Neuronal stem cell (in vitro differentiated cells): ENCODE measurements at regions not wholly inside any gene's neighbourhood (a gene's known extent, or its start where the extent isn't known, plus 50 kb on each side); places are given as distances from the start of the nearest gene placed in this dataset.
A peak's percentile ranks its signal among the peaks of the same experiment; 100 is the strongest.

ENCODE experiments used
- DNase-seq: peaks from one replicate; pipeline ENCODE4 v3.0.0-alpha.2; 2013; ENCODE audit warnings: low spot score
- H2AFZ ChIP-seq: one replicate; pipeline ENCODE4 v1.6.1; 2013; ENCODE audit warnings: mild to moderate bottlenecking, low read length, inconsistent platforms
- H2AK5ac ChIP-seq: 2 replicates; pipeline ENCODE4 v1.6.1; 2013; ENCODE audit warnings: low read depth, mild to moderate bottlenecking, inconsistent platforms, low read length, moderate library complexity, mixed read lengths
- H2BK120ac ChIP-seq: 2 replicates; pipeline ENCODE4 v1.6.1; 2013; ENCODE audit warnings: low read depth, mild to moderate bottlenecking, inconsistent platforms, low read length, moderate library complexity, mixed read lengths
- H2BK12ac ChIP-seq: one replicate; pipeline ENCODE4 v1.6.1; 2013; ENCODE audit warnings: low read length, inconsistent platforms
- H2BK15ac ChIP-seq: 2 replicates; pipeline ENCODE4 v1.6.1; 2013; ENCODE audit warnings: mild to moderate bottlenecking, low read length, inconsistent platforms, mixed read lengths
- H2BK5ac ChIP-seq: one replicate; pipeline ENCODE4 v1.6.1; 2013; ENCODE audit warnings: inconsistent platforms, mild to moderate bottlenecking, low read length, moderate library complexity
- H3K14ac ChIP-seq: one replicate; pipeline ENCODE4 v1.6.1; 2013; ENCODE audit warnings: low read length, inconsistent platforms
- H3K18ac ChIP-seq: 2 replicates; pipeline ENCODE4 v1.6.1; 2013; ENCODE audit warnings: low read length, inconsistent platforms
- H3K23ac ChIP-seq: 2 replicates; pipeline ENCODE4 v1.6.1; 2013; ENCODE audit warnings: low read depth, mild to moderate bottlenecking, mixed read lengths, low read length, inconsistent platforms; ENCODE audit not compliant: poor library complexity
- H3K27ac ChIP-seq: replicated peaks from 3 replicates; pipeline ENCODE4 v1.5.1; 2013; ENCODE audit warnings: low read length, inconsistent platforms
- H3K27me3 ChIP-seq, 3 experiments: 2 replicates each; pipeline ENCODE4 v1.6.1; 2013; ENCODE audit warnings: low read length in 3 of 3, mild to moderate bottlenecking in 2 of 3, inconsistent platforms in 1 of 3, low read depth in 1 of 3, mixed read lengths in 1 of 3, moderate library complexity in 1 of 3; ENCODE audit not compliant: control insufficient read depth in 3 of 3, insufficient read depth in 3 of 3
- H3K36me3 ChIP-seq, 2 donors: replicated peaks in 1 of 2; 2 replicates each; pipeline ENCODE4 v1.6.1; 2013; ENCODE audit warnings: low read length in 2 of 2; ENCODE audit not compliant: control insufficient read depth in 2 of 2, insufficient read depth in 2 of 2
- H3K4ac ChIP-seq: 2 replicates; pipeline ENCODE4 v1.6.1; 2013; ENCODE audit warnings: inconsistent platforms, mild to moderate bottlenecking, low read length, moderate library complexity
- H3K4me1 ChIP-seq, 2 donors: 1 replicate in 1 of 2; 2 replicates in 1 of 2; pipeline ENCODE4 v1.6.1; 2013; ENCODE audit warnings: low read length in 2 of 2, low read depth in 1 of 2; ENCODE audit not compliant: control insufficient read depth in 2 of 2, insufficient read depth in 1 of 2
- H3K4me2 ChIP-seq: one replicate; pipeline ENCODE4 v1.6.1; 2013; ENCODE audit warnings: mild to moderate bottlenecking, low read length, inconsistent platforms; ENCODE audit not compliant: insufficient read depth, poor library complexity, severe bottlenecking
- H3K4me3 ChIP-seq, 2 donors: 2 replicates each; pipeline ENCODE4 v1.5.1; 2013; ENCODE audit warnings: low read length in 2 of 2, mild to moderate bottlenecking in 2 of 2, inconsistent platforms in 1 of 2, moderate library complexity in 1 of 2
- H3K79me1 ChIP-seq: one replicate; pipeline ENCODE4 v1.6.1; 2013; ENCODE audit warnings: low read depth, mild to moderate bottlenecking, inconsistent platforms, low read length, moderate library complexity
- H3K9ac ChIP-seq: one replicate; pipeline ENCODE4 v1.6.1; 2013; ENCODE audit warnings: mild to moderate bottlenecking, low read depth, low read length, inconsistent platforms; ENCODE audit not compliant: poor library complexity
- H3K9me3 ChIP-seq, 2 donors: replicated peaks in 1 of 2; 2 replicates each; pipeline versions ENCODE3 to v1.6.1; 2013; ENCODE audit warnings: low read length in 2 of 2, mild to moderate bottlenecking in 2 of 2, inconsistent platforms in 1 of 2, low read depth in 1 of 2, mixed read lengths in 1 of 2, moderate library complexity in 1 of 2; ENCODE audit not compliant: control insufficient read depth in 2 of 2, insufficient read depth in 1 of 2
- H4K8ac ChIP-seq: one replicate; pipeline ENCODE4 v1.6.1; 2013; ENCODE audit warnings: low read depth, mild to moderate bottlenecking, inconsistent platforms, low read length, moderate library complexity
- H4K91ac ChIP-seq: one replicate; pipeline ENCODE4 v1.6.1; 2013; ENCODE audit warnings: low read length, low read depth, mild to moderate bottlenecking, inconsistent platforms; ENCODE audit not compliant: poor library complexity
- WGBS, 2 donors: extraction: QIAGEN DNeasy Blood & Tissue Kit; methylation state at CpG; one replicate each; pipeline ENCODE4 v1.1.7; 2013; ENCODE audit warnings: missing lambda C conversion rate in 2 of 2, mixed read lengths in 1 of 2; ENCODE audit not compliant: insufficient read length in 2 of 2, insufficient replicate concordance in 1 of 2; ENCODE audit errors: extremely low coverage in 2 of 2; 5-methylcytosine and 5-hydroxymethylcytosine counted together

GRCh38 chr12:11500188-11500860 lies 105.0 kb upstream of the PRB2 start:
- Histone ChIP-seq H3K9ac (peak overlapping the region; percentile 65), H3K4me2 (peak overlapping the region; percentile 67), H3K4me3 (peak overlapping the region in 1 of 2 donors; percentile 65), H2BK12ac (no peak overlapping the region), H3K4ac (no peak overlapping the region), H3K36me3 (no peaks in the 10 kb centered on the region), H3K18ac (no peak overlapping the region), H4K91ac (no peak overlapping the region), H3K4me1 (peaks cover 0 to 6% of the 10 kb centered on the region in 2 donors), H3K9me3 (peaks cover 0 to 1% of the 10 kb centered on the region in 2 donors), H2BK15ac (no peak overlapping the region), H3K27me3 (peaks cover 0 to 16% (median 8%) of the 10 kb centered on the region in 3 experiments), H3K79me1 (no peaks in the 10 kb centered on the region), H3K23ac (peak overlapping the region; percentile 52), H2BK5ac (no peak overlapping the region), H3K14ac (no peak overlapping the region), H4K8ac (no peak overlapping the region), H2BK120ac (no peak overlapping the region), H2AFZ (peak overlapping the region; percentile 15), H2AK5ac (no peak overlapping the region), H3K27ac (no peak overlapping the region)
- no CpG with 5 or more reads among the region's 62 CpGs for WGBS, 2 donors
- peak; percentile 95 for DNase-seq

- H3K4ac ChIP-seq = no peak overlapping the region
- H2AK5ac ChIP-seq = no peak overlapping the region
- H3K9ac ChIP-seq = no peak overlapping the region
- no peak overlapping the region for H3K4me2 ChIP-seq
- H3K4me3 ChIP-seq = no peak overlapping the region
- H3K79me1 ChIP-seq = no peaks in the 10 kb centered on the region
- H4K8ac ChIP-seq = no peak overlapping the region
- no peak overlapping the region for H2BK120ac ChIP-seq
- no peak overlapping the region for H3K18ac ChIP-seq
- H3K9me3 ChIP-seq = peaks cover 0 to 1% of the 10 kb centered on the region in 2 donors
- H3K4me1 ChIP-seq = peaks cover 0 to 6% of the 10 kb centered on the region in 2 donors
- H3K23ac ChIP-seq = no peak overlapping the region
- no peak overlapping the region for H4K91ac ChIP-seq
- no peak for DNase-seq
- no peak overlapping the region for H2AFZ ChIP-seq
- no peak overlapping the region for H2BK12ac ChIP-seq
- H2BK15ac ChIP-seq = no peak overlapping the region
- H3K27ac ChIP-seq = no peak overlapping the region
- 100% methylated on average over 1 of the region's 14 CpGs; no CpG with 5 or more reads in 1 of the 2 donors for WGBS, 2 donors
- no peak overlapping the region for H3K14ac ChIP-seq
- H3K36me3 ChIP-seq = no peaks in the 10 kb centered on the region
- no peak overlapping the region for H2BK5ac ChIP-seq
- peaks cover 0 to 16% (median 8%) of the 10 kb centered on the region in 3 experiments for H3K27me3 ChIP-seq
Observed at GRCh38 chr12:11500861-11501230, 105.5 kb upstream of the PRB2 start.

- Histone ChIP-seq H3K27me3 (peaks cover 0 to 2% (median 0%) of the 10 kb centered on the region in 3 experiments), H3K4me2 (no peak overlapping the region)
- no CpG with 5 or more reads among the region's 4 CpGs for WGBS, 2 donors
Observed at GRCh38 chr12:11508699-11509098, 113.3 kb upstream of the PRB2 start.

GRCh38 chr12:11509326-11509725 lies 114.0 kb upstream of the PRB2 start:
- H3K4me1 ChIP-seq = peaks cover 0 to 2% of the 10 kb centered on the region in 2 donors
- peaks cover 0 to 2% (median 0%) of the 10 kb centered on the region in 3 experiments for H3K27me3 ChIP-seq
- H3K4me2 ChIP-seq = no peak overlapping the region
- no peak overlapping the region for H3K23ac ChIP-seq
- no peaks in the 10 kb centered on the region for H3K9me3 ChIP-seq
- no peak overlapping the region for H2AFZ ChIP-seq
- H3K79me1 ChIP-seq = no peaks in the 10 kb centered on the region
- H2BK120ac ChIP-seq = no peak overlapping the region
- H3K18ac ChIP-seq = no peak overlapping the region
- no CpG with 5 or more reads among the region's 4 CpGs for WGBS, 2 donors
- no peak overlapping the region for H2BK15ac ChIP-seq
- DNase-seq = no peak
- H3K4ac ChIP-seq = no peak overlapping the region
- no peak overlapping the region for H3K27ac ChIP-seq
- H3K4me3 ChIP-seq = no peak overlapping the region
- H3K14ac ChIP-seq = no peak overlapping the region
- H3K36me3 ChIP-seq = no peaks in the 10 kb centered on the region
- H4K8ac ChIP-seq = no peak overlapping the region
- H2BK5ac ChIP-seq = no peak overlapping the region
- H2BK12ac ChIP-seq = no peak overlapping the region
- no peak overlapping the region for H3K9ac ChIP-seq
- H2AK5ac ChIP-seq = no peak overlapping the region
- no peak overlapping the region for H4K91ac ChIP-seq

More at GRCh38 chr12:11508699-11509098, 113.3 kb upstream of the PRB2 start:
- peaks cover 0 to 2% of the 10 kb centered on the region in 2 donors for H3K4me1 ChIP-seq
- no peak overlapping the region for H4K8ac ChIP-seq
- no peak overlapping the region for H2AFZ ChIP-seq
- no peak overlapping the region for H3K4me3 ChIP-seq
- no peak overlapping the region for H3K18ac ChIP-seq
- no peak overlapping the region for H3K27ac ChIP-seq
- H4K91ac ChIP-seq = no peak overlapping the region
- H2AK5ac ChIP-seq = no peak overlapping the region
- H2BK12ac ChIP-seq = no peak overlapping the region
- no peaks in the 10 kb centered on the region for H3K36me3 ChIP-seq
- H3K14ac ChIP-seq = no peak overlapping the region
- H2BK120ac ChIP-seq = no peak overlapping the region
- H3K9ac ChIP-seq = no peak overlapping the region
- H2BK15ac ChIP-seq = no peak overlapping the region
- H2BK5ac ChIP-seq = no peak overlapping the region
- no peak overlapping the region for H3K23ac ChIP-seq
- no peaks in the 10 kb centered on the region for H3K9me3 ChIP-seq
- H3K79me1 ChIP-seq = no peaks in the 10 kb centered on the region
- DNase-seq = no peak
- H3K4ac ChIP-seq = no peak overlapping the region
